HEK293T (cell line): ENCODE measurements at regions not wholly inside any gene's neighbourhood (a gene's known extent, or its start where the extent isn't known, plus 50 kb on each side); places are given as distances from the start of the nearest gene placed in this dataset.

Experiments
- BHLHE40 ChIP-seq: fragments of 450-650 bp; IDR thresholded peaks from 2 replicates; pipeline ENCODE4 v1.6.1; 2016; ENCODE audit warnings: mild to moderate bottlenecking, moderate library complexity, borderline replicate concordance
- CTBP1 ChIP-seq: fragments of 450-650 bp; IDR thresholded peaks from 2 replicates; pipeline ENCODE4 v1.6.1; 2016; ENCODE audit warnings: borderline replicate concordance
- FOXA1 ChIP-seq: fragments of 450-650 bp; IDR thresholded peaks from 2 replicates; pipeline ENCODE4 v1.6.1; 2016; ENCODE audit warnings: mild to moderate bottlenecking
- FOXM1 ChIP-seq: fragments of 450-650 bp; IDR thresholded peaks from 2 replicates; pipeline ENCODE4 v1.6.1; 2017; ENCODE audit warnings: mild to moderate bottlenecking, borderline replicate concordance
- L3MBTL2 ChIP-seq: fragments of 450-650 bp; conservative IDR thresholded peaks from 2 replicates; pipeline ENCODE4 v1.6.1; 2016; ENCODE audit warnings: mild to moderate bottlenecking
- LEF1 ChIP-seq: fragments of 450-650 bp; IDR thresholded peaks from 2 replicates; pipeline ENCODE4 v1.6.1; 2017; ENCODE audit warnings: mild to moderate bottlenecking, borderline replicate concordance
- NFRKB ChIP-seq: fragments of 450-650 bp; IDR thresholded peaks from 2 replicates; pipeline ENCODE4 v1.6.1; 2016; ENCODE audit warnings: mild to moderate bottlenecking, moderate library complexity
- SP1 ChIP-seq: fragments of 450-650 bp; IDR thresholded peaks from 2 replicates; pipeline ENCODE4 v1.6.1; 2017
- TARDBP ChIP-seq: fragments of 450-650 bp; IDR thresholded peaks from 2 replicates; pipeline ENCODE4 v1.6.1; 2016
- ZNF384 ChIP-seq: fragments of 450-650 bp; IDR thresholded peaks from 2 replicates; pipeline ENCODE4 v1.6.1; 2016

- TF ChIP-seq SP1: no peak
- no peak for TF ChIP-seq FOXA1
- no peak for TF ChIP-seq FOXM1
- no peak for TF ChIP-seq TARDBP
- TF ChIP-seq BHLHE40: no peak
- no peak for TF ChIP-seq CTBP1
- no peak for TF ChIP-seq ZNF384
- TF ChIP-seq NFRKB: no peak
- TF ChIP-seq LEF1: no peak
- TF ChIP-seq L3MBTL2: no peak
These were observed 564.5 kb downstream of the ZNF674 start for GRCh38 chrX:45980726-45981125.
